ENCODE measurements at regions not wholly inside any gene's neighbourhood (a gene's known extent, or its start where the extent isn't known, plus 50 kb on each side); places are given as distances from the start of the nearest gene placed in this dataset.

DNA sequence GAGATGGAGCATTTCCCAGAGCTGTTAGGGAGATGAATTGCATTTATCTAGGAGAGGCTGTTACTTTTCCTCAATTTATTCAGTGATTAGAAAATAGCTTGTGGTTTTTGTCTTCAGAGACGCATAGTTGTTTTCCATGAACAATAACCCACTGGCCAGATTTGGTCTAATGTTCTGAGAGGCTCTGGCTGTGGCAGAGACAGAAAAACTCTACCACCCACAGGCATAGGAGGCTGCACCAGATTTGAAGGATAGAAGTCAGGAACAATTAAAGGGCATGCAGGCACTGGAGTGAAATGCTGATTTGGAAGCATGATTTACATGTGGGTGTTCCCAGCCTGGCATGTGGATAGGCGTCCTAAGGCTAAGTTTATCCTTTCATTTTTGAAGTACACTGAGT lies 143.5 kb downstream of the NFKBIZ start:
- Histone ChIP-seq H3K4me1 (ENCODE audit: low read depth, poor library complexity, severe bottlenecking) (peaks cover 20% of the 10 kb centered on the region), H4K20me1 (ENCODE audit: insufficient read depth) (no peaks in the 10 kb centered on the region), H3K27ac (no peak overlapping the region), H3K79me2 (ENCODE audit: insufficient read depth, low read depth) (no peaks in the 10 kb centered on the region), H3K27me3 (ENCODE audit: insufficient read depth, low read depth) (no peaks in the 10 kb centered on the region), H3K9ac (no peak overlapping the region), H3K36me3 (ENCODE audit: insufficient read depth) (no peaks in the 10 kb centered on the region), H3K4me2 (no peak overlapping the region), H2AFZ (ENCODE audit: low read depth) (no peak overlapping the region), H3K4me3 (IDR thresholded peaks at IDR 0.05; ENCODE audit: insufficient read depth, low read depth, low read length) (no peak overlapping the region)
- TF ChIP-seq, protein P1, sequence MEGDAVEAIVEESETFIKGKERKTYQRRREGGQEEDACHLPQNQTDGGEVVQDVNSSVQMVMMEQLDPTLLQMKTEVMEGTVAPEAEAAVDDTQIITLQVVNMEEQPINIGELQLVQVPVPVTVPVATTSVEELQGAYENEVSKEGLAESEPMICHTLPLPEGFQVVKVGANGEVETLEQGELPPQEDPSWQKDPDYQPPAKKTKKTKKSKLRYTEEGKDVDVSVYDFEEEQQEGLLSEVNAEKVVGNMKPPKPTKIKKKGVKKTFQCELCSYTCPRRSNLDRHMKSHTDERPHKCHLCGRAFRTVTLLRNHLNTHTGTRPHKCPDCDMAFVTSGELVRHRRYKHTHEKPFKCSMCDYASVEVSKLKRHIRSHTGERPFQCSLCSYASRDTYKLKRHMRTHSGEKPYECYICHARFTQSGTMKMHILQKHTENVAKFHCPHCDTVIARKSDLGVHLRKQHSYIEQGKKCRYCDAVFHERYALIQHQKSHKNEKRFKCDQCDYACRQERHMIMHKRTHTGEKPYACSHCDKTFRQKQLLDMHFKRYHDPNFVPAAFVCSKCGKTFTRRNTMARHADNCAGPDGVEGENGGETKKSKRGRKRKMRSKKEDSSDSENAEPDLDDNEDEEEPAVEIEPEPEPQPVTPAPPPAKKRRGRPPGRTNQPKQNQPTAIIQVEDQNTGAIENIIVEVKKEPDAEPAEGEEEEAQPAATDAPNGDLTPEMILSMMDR (conservative IDR thresholded peaks at IDR 0.05; ENCODE audit: low read depth, low read length), result no peak

- Histone ChIP-seq H3K9ac (no peak overlapping the region), H2AFZ (ENCODE audit: low read depth) (no peak overlapping the region), H3K4me3 (IDR thresholded peaks at IDR 0.05; ENCODE audit: insufficient read depth, low read depth, low read length) (no peak overlapping the region), H3K4me2 (no peak overlapping the region), H3K36me3 (ENCODE audit: insufficient read depth) (no peaks in the 10 kb centered on the region), H4K20me1 (ENCODE audit: insufficient read depth) (no peaks in the 10 kb centered on the region), H3K4me1 (ENCODE audit: low read depth, poor library complexity, severe bottlenecking) (peaks cover 5% of the 10 kb centered on the region), H3K79me2 (ENCODE audit: insufficient read depth, low read depth) (no peaks in the 10 kb centered on the region), H3K27ac (no peak overlapping the region), H3K27me3 (ENCODE audit: insufficient read depth, low read depth) (no peaks in the 10 kb centered on the region)
- TF ChIP-seq, protein P1 (conservative IDR thresholded peaks at IDR 0.05; ENCODE audit: low read depth, low read length), result no peak
Measured at GRCh38 chr3:101994386-101994785, 145.1 kb downstream of the NFKBIZ start.

DNA sequence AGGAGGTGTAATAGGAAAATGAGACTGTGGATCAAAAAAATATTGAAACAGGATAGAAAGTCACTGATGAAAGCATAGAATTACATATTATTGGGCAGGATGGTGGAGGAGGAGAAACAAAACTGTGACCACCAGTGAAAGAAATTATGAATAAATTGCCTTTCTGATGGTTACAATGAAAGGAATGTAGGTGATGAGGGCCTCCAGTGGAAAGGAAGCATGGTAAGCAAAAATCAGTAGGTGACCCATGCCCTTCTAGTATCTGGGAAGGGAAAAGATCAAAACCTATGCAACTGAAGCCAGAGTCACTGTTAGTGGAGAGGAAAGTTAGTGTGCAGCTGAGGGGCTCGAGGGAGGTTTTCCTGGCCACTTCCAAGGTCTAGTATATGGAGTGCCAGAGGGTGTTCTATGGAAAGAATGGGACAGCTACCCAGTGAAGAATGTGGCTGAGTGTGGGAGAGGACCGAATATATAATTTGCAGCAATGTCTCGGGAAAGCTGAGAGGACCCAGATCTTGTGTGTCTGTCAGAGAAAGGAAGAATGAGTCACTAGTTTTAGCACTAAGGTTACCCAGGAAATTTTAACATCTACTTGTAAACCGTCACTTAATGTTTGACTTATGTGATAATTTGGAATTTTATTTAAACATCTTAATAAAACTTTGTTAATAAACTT lies 146.2 kb downstream of the NFKBIZ start:
- H3K27me3 ChIP-seq (ENCODE audit: insufficient read depth, low read depth), result no peaks in the 10 kb centered on the region
- H3K36me3 ChIP-seq (ENCODE audit: insufficient read depth), result no peaks in the 10 kb centered on the region
- no peak overlapping the region for H2AFZ ChIP-seq (ENCODE audit: low read depth)
- no peak overlapping the region for H3K9ac ChIP-seq
- no peaks in the 10 kb centered on the region for H4K20me1 ChIP-seq (ENCODE audit: insufficient read depth)
- no peak overlapping the region for H3K27ac ChIP-seq
- H3K79me2 ChIP-seq (ENCODE audit: insufficient read depth, low read depth), result no peaks in the 10 kb centered on the region
- H3K4me1 ChIP-seq (ENCODE audit: low read depth, poor library complexity, severe bottlenecking), result no peaks in the 10 kb centered on the region
- no peak overlapping the region for H3K4me2 ChIP-seq
- TF ChIP-seq, protein P1 (conservative IDR thresholded peaks at IDR 0.05; ENCODE audit: low read depth, low read length), result no peak
- no peak overlapping the region for H3K4me3 ChIP-seq (IDR thresholded peaks at IDR 0.05; ENCODE audit: insufficient read depth, low read depth, low read length)

DNA sequence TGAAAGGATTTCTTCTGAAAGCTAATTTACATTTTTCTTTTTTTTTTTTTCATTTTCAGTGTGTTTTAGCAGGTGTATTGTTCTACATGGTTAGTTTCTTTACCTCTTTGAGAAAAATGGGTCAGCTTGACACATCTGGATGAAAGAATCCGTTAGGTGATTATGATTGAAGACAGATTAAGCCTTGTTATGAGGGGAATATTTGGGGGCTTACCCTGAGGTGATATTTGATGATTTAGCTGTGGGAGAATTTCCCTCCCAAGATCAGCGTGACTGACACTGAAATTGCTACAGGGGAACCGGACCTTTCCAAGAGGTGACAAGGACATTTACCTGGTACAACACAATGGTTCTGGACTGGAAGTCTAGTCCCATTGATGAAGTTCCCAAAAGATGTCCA lies 147.5 kb downstream of the NFKBIZ start:
- Histone ChIP-seq H3K9ac (no peak overlapping the region), H3K36me3 (ENCODE audit: insufficient read depth) (no peaks in the 10 kb centered on the region), H3K4me3 (IDR thresholded peaks at IDR 0.05; ENCODE audit: insufficient read depth, low read depth, low read length) (no peak overlapping the region), H3K4me1 (ENCODE audit: low read depth, poor library complexity, severe bottlenecking) (no peaks in the 10 kb centered on the region), H3K4me2 (no peak overlapping the region), H3K79me2 (ENCODE audit: insufficient read depth, low read depth) (no peaks in the 10 kb centered on the region), H3K27ac (no peak overlapping the region), H4K20me1 (ENCODE audit: insufficient read depth) (no peaks in the 10 kb centered on the region), H3K27me3 (ENCODE audit: insufficient read depth, low read depth) (no peaks in the 10 kb centered on the region), H2AFZ (ENCODE audit: low read depth) (no peak overlapping the region)
- TF ChIP-seq, protein P1 (conservative IDR thresholded peaks at IDR 0.05; ENCODE audit: low read depth, low read length), result no peak
